GM19372 (cell line): ENCODE measurements at regions not wholly inside any gene's neighbourhood (a gene's known extent, or its start where the extent isn't known, plus 50 kb on each side); places are given as distances from the start of the nearest gene placed in this dataset.

Source experiments
- ATAC-seq: cut with Tn5 transposase; IDR thresholded peaks from one replicate; pipeline ENCODE4 v1.9.1; 2021; ENCODE audit warnings: mild to moderate bottlenecking, low read depth, moderate library complexity; ENCODE audit not compliant: unreplicated experiment

DNA sequence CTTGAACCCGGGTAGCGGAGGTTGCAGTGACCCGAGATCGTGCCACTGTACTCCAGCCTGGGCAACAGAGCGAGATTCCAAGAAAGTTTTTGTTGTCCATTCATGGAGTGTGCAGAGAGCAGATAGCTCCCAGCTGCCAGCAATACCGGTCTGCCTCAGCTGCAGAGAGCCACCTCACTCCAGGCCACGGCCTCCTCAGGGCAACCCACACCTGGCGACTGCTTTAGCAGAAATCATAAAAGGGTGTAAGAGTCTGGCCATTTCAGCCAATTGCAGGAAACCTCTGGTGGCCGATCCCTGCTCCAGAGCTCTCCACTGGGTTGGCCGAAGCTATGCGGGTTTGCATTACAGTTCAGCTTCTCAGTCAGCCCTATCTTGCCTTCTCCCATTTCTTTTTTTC lies 227.4 kb upstream of the BCOR start:
- ATAC-seq = no peak

DNA sequence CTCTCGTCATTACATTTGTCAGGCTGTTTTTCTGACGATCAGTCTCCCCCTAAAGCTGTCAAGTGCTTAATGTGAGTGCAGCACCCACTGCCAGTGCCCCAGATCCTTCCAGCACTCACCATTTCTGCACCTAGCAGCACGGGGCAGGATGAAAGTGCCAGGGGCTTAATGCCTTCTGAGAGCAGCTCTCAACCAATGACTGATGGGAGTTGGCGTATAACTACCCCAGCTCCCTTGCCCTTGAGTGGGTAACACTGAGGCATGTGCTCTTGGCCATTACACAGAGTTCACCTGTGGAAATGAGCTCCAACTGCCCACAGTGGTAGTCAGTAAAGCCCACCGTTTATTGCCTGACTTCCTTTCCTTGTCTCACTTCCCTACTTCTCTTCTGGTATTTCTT lies 226.2 kb upstream of the BCOR start:
- no peak for ATAC-seq

DNA sequence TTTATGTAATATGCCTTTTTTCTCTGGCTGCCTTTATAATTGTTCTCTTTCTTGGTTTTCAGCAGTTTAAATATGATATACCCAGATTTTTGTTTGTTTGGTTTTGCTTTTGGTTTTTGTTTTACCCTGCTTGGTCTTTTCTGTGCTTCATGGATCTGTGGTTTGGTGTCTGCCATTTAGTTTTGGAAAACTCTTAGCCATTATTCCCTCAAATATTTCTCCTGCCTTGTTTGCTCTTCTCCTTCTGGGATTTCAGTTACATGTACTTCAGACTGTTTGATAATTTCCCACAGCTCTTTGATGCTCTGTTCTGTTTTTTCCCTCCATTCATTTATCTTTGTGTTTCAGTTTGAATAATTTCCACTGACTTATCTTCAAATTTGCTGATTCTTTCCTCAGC lies 223.1 kb upstream of the BCOR start:
- ATAC-seq = no peak

DNA sequence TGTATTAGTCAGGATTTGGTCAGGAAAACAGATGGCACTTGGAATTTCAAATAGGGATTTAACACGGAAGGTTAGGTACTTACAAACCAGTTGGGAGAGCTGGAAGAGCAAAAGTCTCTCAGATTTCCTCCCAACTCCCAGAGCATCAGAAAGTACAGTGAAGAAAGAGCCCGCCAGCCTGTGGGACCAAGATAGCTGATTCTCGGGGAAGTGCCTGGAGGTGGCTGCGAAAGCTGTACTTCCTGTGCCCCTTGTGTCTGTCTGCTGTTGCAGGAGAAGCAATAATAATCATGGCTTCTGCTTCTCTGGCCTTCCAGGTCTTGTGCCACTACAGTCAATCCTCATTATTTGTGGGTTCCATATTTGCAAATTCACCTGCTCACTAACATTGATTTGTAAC lies 221.0 kb upstream of the BCOR start:
- ATAC-seq = no peak

DNA sequence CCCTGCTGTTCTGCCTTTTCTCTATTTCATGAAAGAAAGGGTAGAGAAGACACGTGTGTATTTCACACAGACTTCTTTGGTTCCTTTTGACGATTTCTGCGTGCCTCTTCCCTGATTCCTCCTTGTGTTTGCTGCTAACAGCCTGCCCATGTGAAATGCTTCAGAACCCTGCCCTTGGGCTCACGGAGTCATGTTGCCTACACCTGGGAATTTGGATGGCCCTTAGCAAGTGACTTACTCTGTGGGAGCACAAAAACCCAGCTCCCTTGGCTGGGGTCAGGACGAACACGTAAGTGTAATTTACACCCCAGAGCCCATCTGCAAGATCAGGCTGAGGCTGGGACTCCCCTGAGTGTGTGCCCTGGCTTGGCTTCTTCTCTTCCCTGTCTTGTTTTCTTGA lies 220.3 kb upstream of the BCOR start:
- no peak for ATAC-seq

DNA sequence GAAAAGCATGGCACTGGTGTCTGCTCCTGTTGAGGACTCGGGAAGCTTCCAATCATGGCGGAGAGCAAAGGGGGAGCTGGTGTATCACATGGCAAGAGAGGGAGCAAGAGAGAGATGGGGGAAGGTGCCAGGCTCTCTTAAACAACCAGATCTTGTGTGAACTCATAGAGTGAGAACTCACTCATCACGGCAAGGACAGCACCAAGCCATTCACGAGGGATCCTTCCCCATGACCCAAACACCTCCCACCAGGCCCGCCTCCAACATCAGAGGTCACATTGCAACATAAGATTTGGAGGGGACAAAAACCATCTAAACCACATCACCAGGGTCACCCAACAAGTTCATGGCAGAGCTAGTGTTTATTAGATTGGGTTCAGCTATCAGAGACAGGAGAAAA lies 218.7 kb upstream of the BCOR start:
- no peak for ATAC-seq

DNA sequence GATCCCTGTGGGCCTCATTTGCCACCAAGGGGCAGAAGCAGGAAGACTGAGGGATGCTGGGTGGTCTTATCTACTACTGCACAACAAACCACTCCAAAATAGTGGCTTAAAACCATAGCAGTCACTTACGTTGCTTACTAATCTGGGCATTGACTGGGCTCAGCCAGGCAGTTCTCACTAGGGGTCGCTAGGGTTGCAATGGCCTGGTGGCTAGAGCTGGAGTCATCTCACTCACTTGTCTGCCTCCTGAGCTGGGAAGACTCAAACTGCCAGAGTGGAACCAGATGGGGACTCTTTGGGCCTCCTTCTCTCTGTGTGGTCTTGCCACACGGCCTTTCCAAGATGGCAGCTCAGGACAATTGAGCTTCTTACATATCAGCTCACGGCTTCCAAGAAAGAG lies 216.3 kb upstream of the BCOR start:
- no peak for ATAC-seq

DNA sequence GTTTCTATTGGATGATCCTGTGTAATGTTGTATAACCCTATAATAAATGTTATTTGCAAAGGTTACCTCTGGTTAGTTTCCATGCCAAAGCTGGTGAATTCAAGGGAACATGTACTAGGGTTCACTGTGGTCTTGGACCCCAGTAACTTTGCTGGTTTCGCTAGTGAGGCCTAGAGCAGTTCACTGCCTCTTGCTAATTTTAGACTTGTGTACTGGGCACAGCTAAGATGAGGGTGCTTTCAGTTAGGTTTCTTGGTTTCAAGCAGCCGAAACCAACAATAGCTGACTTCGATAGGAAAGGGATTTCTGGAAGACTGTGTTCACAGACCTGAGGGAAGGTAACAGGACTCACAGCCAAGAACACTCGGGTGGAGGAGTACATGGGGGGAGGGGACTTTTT lies 215.5 kb upstream of the BCOR start:
- ATAC-seq = no peak

DNA sequence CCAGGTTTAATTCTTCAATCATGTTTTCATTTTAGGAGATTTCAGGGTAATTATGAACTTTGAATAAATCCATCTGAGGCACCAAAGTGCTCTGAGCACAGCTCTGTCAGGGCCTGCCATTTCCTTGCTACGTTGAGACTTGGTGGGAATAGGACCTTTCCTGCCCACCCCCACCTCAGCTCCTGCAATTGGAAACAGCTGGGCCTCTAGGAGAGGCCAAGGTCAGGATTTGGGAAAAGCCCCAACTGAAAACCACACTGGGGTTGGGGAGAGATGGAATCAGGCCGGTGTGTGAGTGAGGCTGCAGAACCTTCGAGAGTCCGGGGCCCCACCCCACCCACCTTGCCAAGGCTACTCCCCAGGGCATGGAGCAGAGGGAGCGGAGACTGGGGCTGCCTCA lies 212.7 kb upstream of the BCOR start:
- ATAC-seq = no peak

DNA sequence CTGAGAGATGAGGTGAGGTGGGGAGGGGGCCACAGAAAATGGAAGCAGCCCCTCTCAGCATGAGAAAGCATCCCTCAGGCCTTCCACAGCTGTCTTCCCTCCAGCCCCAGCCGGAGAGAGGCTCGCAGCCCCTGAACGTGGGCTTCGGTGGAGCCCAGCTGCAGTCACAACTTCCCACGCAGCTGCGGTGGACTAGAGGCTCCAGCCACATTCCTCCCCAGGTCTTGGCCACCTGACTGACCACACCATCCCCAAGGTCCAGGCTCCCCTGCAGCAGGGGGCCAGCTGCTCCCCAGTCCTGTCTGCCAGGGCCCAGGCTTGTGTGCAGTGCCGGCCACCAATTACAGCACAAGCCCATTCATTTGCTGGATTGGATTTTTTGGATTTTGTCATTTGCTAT lies 212.3 kb upstream of the BCOR start:
- no peak for ATAC-seq

DNA sequence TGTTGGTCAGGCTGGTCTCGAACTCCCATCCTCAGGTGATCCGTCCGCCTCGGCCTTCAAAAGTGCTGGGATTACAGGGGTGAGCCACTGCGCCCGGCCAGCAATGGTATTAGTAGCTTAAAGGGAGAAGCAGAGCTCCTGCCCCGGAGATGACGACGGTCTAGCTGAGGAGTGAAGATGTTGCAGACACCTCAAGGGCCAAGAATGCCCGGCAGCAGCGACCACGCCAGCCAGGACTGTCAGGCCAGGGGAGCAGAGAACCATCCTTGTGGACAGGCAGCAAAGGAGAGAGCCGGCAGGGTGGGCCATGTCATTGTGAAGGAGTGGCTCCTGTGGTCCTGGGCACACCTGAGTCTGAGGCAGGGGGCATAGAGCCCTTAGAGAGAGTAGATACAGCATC lies 210.1 kb upstream of the BCOR start:
- no peak for ATAC-seq

DNA sequence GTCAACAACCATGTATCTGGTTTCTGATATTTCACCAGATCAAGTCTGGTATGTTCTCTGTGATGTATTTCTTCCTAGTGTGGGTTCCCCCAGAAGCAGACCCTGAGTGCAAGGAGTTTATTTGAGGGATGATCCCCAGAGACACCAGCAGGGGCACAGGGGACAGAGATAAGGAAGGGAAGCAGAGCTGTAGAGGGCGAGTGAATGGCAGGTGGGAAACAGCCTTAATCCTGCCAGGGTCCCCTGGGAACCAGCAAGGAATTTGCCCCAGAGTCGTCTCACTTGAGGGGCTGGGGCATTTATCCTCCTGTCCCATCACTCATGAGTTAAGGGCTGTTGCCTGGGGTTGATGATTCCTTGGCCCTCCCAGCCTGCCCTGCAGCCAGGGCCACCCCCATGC lies 206.4 kb upstream of the BCOR start:
- no peak for ATAC-seq

DNA sequence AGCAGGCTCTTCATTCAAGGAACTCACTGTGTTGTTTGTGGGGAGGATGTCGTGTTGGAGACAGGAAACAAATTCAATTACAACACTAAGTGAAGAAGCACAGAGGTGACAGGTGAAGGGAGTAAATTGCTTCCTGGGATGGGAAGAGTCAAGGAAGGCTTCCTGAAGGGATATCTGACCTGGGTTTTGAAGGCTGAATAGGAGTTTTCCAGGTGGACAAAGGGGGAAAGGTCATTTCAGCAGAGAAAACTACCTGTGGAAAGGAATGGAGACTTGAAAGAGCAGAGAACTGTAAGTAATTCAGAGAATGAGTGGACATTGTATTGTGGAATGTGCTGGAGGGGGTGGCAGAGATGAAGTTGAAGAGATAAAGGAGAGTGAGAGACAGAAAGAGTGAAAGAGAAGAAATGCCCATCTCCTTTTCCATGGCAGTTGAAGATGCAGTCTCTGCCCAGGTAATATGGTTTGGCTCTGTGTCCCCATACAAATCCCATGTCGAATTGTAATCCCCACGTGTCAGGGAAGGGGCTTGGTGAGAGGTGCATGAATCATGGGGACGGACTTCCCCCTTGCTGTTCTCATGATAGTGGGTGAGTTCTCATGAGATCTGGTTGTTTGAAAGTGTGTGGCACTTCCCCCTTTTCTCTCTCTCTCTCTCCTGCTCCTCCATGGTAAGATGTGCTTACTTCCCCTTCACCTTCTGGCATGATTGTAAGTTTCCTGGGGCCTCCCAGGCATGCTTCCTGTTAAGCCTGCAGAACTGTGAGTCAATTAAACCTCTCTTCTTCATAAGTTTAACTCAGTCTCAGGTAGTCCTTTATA lies 205.7 kb upstream of the BCOR start:
- ATAC-seq = no peak

DNA sequence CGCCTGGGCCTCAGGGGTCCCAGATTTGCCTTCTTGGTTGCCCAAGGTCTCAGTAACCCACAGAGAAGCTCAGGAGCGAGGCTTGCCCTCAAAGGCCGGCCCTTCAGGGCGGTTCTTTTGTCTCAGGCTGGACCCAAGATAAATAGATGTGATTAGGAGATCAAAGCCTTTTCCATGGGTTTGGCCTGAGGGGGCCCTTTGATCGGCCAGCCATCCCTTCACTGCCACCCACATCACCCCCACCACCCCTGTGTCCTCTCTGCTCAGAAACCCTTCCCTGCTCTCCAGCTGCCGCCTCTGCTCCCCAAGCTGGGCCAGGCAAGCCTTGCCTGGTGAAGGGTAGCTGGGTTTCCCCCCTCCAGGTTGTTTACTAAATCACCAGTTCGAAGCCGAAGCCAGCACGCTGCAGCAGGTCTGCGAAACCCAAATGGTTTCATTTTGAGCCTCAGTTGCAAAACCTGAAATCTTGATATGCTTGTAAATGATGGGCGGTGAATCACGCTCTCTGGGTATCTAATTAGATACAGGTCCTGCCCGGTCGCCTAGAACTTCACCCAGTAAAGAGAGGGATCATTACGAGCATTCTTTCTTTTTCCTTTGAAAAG lies 202.6 kb upstream of the BCOR start:
- ATAC-seq = no peak

DNA sequence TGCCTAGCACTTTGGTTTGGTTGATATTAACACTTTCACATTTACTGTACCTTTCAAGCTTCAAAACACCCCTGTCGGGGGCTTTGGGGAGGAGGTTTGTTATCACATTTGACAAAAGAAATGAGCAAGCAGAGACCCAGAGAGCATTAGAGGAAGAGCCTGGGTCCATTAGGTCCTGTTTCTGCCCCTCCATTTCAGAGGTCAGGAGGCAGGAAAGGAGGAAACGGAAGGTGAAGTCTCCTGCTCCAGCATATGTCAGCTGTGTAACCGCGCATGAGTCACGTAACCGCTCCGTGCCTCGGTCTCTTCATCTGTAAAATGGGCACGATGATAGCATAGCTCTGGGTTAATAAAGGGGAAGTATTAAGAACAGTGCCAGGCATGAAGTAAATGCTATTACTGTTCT lies 201.9 kb upstream of the BCOR start:
- no peak for ATAC-seq

DNA sequence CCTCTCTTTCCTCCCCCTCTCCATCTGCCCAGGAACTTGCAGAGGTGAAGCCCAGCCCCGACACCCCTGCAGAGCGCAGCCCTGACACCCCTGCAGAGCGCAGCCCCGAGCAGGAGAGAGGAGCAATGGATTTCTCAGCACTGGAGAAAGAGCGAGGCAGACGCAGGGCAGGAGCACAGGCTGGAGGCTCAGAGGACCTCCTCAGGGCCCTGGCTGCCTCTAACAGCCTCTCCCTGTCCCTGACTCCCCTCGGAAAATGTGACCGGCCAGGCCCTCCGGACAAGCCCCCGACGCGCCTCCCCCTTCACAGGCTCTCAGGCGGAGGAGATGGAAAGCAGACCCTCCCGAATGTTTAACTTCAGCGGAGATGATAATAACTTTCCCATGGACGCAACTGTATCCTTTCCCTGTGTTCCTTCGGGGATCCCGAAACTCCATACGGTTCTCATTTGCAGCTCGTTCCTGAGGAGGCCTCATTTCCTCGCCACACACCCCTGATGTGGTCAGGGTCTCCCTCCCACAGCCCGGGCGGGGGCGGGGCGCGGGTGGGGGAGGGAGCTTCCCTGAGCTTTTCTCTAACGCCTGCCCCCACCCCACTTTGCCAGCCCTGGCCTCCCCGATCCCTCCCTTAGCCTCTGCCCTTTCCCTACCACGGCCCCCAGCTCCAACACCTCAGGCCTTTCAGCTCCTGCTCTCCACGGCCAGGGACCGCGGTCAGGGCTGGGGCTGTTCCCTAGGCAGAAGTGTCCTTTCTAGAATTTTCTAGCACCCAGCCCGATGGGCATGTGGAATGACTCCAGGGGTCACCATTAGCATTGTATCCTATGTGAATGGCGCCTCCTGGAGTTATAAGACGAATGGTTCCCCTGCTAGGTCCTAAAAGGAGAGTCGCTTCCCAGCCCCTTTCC lies 201.1 kb upstream of the BCOR start:
- no peak for ATAC-seq

DNA sequence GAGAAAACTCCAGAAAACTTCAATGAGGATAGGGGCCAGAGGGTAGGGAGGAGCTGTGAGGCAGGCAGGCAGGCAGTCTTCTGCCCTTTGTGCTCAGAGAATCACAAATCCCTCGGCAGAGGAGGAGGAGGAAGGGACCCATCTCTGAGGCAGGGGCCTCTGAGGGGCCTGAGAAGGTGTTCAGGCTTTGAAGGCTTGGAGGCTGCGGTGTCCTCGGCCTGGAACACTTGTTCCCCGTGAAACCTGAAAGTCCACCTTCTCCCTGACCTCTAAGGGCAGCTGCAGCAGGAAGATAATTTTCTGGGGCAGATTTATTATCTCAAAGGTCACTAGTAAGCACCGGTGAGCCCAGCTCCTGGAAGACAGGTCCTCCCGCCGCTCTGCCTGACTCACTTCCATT lies 200.3 kb upstream of the BCOR start:
- no peak for ATAC-seq

DNA sequence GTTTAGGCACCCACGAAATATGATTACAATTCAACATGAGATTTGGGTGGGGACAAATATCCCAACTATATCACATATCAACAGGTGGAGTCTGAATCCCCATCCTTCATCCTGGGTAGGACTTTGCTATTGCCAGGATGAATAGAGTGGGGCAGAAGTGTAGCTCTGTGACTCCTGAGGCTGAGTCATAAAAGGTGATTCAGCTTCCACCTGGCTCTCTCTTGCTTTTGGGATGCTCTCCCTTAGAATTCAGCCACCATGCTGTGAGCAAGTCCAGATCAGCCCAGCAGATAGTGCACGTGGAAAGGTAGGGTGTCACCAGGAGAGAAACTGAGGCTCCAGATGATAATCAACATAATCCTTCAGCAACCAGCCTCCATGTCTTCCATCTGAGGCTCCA lies 193.8 kb upstream of the BCOR start:
- ATAC-seq = no peak

DNA sequence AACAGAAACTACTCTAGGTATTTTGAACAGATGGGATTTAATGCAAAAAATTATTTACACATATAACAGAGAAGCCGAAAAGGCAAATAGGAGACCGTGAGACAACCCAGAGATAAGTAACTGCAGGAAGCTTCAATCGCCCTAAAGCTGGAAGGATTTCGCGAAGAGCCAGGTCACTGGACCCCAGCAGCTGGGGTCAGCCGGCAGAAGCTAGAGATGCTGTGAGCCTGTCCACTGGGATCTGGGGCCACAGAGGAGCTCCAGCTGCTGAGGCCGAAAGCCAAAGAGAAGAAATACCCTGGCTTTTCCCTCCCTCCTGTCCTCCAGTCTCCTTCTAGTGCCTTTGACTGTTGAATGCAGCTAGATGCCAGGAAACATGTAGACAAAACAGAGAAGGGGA lies 192.8 kb upstream of the BCOR start:
- ATAC-seq = no peak

DNA sequence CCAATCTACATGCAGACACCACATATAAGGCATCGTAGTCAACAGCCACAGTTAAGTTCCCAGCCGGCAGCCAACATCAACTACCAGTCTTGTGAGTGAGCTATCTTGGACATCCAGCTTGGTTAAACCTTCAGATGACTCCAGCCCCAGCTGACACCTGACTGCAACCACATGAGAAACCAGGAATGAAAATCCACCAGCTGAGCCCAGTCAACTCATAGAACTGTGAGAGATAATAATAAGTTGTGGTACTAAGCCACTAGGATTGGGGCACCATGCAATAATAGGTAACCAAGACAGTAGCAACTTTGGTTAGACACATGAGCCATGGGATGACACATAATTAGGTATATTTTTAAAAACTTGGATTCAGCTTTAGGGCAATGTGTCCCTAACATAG lies 188.1 kb upstream of the BCOR start:
- ATAC-seq = no peak

DNA sequence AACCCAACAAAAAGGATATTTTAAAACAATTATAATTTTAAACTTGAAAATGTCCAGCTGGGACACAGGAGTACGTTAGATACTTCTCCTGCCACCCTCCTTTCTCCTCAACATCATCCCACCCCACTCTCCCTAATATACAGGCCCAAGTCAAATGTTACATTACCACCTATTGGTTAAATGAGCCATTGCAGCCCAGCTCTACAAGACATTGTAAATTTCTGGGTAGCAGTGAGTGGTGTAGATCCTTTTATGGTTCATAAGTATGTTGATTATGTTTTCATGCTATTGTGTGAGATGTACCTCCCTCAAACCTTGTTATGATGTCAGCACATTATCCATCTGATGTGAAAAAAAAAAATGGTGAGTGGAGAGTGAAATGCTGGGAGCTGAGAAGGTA lies 187.1 kb upstream of the BCOR start:
- no peak for ATAC-seq

DNA sequence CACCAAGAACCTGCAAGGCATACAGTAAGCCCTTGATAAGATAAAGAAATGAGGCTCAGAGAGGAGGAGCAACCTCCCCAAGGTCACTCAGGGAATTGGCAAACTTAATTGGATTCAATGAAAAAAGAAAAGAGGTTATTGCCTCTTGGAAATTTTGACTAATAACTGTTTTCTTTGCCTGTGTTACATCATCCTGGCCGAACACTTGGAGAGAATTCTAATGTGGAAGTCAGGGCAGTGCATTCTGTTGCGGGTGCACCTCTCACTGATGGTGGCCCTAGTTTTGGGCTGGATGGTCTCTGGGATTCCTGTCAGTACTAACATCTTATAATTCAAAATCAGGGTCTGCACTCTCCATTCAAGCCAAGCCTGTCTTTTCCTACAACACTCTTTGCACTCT lies 186.2 kb upstream of the BCOR start:
- no peak for ATAC-seq
